Astrocyte of the hippocampus (primary cell): ENCODE measurements at regions not wholly inside any gene's neighbourhood (a gene's known extent, or its start where the extent isn't known, plus 50 kb on each side); places are given as distances from the start of the nearest gene placed in this dataset.
"Not testable (repeated sequence)": the region's sequence is repeated elsewhere in the genome, so short reads cannot be mapped to it uniquely, and the experiment has no call there.

Experiments used
- DNase-seq: peaks from one replicate; pipeline ENCODE4 v3.0.0; 2011; ENCODE audit warnings: low read depth, low spot score

DNA sequence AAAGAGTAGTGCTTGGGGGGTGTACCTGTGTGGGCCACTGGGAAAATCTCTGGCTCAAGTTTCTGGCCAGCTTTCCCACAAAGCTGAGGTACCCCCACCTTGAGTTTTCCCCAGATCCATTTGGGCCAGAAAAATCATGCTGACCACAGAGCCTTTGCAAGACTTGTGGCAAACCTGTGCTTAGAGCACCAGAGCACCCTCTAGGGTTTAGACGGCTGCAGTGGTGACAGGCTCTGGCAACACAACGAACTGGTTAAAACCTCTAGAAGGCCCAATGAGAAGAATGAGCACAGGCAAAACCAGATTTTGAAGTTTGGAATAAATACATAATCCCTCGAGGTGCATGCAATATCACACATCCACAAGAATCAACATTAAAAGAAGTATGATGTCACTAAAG, 290.7 kb upstream of the FOLH1 start:
- DNase-seq: no peak

DNA sequence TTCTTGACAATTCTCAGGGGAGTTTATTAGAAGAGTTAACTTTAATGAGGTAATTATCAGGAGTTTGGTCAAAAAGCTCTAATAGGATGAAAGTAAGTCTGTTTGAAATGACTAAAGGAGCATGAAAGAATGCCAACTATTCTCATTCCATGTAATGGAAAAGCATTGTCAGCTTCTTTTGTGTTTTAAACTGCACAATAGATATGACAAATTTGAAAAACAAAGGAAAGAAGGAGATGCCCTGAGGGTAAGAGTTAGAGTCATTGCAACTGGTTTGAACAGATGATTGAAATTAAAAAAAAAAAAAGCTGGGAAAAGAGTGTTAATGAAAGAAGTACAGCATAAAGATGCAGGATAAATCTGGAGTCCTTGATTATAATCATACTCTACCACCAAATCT, 296.8 kb upstream of the FOLH1 start:
- no peak for DNase-seq

DNA sequence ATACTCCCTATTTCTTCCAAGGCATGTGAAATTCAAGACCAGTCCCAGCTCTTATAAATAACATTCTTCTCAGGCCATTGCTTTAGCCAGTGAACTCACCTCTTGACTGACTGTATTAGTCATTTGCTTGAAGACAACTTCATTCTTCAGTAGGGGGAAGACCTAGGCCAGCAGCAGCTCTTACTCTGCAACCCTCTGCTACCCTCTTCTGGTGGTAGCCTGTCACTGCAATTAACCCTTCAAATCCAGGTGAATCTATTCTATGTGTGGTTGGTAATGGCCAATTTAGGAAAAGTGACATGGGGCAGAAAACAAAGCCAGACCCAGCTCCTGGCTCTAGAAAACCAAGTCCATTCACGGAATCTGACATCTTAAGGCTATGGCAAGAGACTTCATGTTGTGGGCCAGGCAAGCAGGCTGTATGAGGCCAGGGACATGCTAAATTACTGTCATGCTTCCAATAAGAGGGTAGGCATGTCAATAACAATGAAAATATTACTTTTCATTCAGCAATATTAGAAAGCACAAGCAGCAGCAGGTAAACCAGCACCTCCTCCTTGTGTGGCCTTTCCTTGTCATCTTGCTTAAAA, 317.9 kb upstream of the FOLH1 start:
- DNase-seq: peak; percentile 30

DNA sequence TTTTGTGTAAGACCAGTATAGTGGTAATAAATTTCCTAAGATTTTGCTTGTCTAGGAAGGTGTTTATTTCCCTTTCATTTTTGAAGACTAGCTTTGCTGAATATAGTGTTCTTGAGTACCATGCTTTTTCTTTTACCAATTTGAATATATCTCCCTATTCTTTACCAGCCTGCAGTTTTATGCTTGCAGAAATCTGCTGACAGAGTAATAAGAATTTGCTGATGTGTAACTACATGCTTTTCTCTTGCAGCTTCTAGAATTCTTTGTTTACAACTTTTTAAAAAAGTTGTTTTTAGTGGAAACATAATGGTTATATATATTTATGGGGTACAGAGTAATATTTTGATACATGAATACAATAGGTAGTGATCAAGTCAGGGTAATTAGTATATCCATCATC, 324.8 kb upstream of the FOLH1 start:
- DNase-seq: no peak

DNA sequence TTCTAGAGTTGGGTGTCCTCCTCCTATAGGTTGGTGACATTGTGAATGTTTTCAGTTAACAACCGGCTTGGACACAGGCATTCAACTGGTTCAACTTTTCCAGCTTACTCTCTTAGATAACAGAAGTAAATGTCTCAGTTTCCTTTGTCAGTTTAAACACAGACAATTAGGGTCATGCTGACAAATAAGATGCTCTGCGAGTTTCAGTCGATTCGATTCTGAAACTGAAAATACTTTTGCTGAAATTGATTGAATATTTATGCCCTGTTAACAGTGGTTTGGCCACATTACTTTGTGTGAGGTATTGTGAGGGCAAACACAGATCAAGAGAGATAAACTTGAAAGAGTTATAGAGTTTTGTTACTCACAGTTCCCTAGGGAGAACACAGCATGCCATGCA, 330.5 kb upstream of the FOLH1 start:
- DNase-seq: not testable (repeated sequence)

DNA sequence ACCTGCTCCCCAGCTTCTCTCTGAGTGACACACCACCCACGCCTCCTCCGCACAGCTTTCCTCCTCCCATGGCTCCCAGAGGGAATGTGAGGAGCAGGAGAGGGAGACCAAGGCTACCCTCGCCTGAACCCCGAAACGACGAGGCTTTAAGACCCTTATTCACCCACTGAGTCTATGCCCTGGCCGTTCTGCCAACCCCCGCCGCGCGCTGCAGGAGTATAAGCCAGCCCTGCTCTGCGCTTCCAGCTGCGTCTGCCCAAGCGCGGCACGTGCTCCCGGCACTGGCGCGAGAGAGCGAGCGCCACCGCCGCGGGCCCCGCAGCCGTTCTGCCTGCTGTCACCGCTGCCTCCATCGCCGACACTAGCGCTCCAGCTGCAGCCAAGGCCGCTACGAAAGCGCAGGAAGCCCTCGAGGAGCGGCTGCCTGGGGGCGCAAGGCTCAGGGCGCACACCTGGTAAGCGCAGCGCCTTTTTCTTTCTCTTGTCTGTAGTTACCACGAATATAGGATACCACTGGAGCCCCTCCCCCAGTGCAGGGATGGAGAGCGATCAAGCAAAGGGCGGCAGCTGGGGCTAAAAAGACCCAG, 350.0 kb upstream of the FOLH1 start:
- DNase-seq: not testable (repeated sequence)

DNA sequence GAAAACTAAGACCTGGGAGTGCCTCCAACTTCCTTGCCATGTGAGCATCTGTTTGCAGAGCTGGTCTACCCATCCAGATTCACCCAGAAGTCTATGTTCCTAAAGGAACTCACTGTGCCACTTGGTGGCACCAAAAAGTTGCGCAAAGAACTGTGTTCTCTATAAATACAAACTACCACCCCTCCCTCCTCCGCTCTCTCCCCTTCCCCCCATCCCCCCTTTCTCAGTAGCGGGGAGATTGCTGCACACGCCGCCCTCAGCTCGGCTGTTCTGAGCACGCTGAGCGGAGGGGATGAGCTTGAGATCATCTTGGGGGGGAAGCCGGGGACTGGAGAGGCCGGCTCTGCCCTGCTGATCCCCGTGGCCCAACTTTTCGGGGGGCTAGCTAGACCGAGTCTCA, 352.2 kb upstream of the FOLH1 start:
- DNase-seq: not testable (repeated sequence)

DNA sequence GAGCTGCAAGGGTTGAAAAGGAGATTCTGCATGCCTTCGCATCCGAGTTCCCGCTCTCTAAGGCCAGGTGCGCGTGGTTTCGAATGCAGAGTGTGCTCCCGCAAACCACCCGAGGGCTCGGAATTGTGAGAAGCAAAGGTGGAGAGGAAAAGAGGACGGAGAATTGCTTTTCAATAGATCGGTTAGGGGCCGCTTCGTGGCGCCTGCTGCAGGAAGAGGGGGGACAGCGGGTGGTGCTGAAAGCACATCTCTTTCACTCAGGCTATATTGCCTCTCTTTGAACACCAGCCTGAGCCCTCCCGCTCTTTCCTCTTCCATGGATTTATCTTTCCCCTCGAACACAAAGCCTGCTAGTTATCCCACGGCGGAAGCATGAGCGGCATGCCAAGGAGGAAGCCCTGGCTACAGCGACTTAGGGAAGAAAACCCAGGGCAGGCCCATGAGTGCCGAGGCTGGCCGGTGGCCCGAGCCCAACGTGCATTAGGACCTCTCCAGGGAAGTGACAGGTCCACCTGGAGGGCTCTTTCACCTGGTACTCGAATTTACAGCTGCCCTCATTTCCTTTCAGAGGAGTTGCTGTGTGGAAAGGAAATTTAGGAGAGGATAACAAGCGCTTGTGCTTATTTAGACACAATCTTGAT, 353.0 kb upstream of the FOLH1 start:
- DNase-seq: not testable (repeated sequence)

DNA sequence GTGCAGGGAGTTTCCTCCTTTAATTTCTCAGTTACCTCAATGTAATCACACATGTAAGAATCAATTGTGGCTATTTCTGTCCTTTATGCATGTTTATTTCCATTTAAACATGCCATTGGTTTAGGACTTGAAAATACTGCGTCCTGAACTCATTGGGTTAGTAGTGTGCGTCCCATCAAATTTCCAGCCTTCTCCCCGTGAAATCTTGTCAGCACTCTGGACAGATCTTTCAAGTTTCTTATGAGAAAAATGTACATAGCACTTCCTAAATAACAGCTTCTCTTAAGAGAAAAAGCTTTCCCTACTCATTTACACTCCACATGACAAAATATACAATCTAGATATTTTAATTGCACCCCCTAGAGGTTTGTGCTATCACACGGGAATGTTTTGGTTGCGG, 353.9 kb upstream of the FOLH1 start:
- DNase-seq: not testable (repeated sequence)

DNA sequence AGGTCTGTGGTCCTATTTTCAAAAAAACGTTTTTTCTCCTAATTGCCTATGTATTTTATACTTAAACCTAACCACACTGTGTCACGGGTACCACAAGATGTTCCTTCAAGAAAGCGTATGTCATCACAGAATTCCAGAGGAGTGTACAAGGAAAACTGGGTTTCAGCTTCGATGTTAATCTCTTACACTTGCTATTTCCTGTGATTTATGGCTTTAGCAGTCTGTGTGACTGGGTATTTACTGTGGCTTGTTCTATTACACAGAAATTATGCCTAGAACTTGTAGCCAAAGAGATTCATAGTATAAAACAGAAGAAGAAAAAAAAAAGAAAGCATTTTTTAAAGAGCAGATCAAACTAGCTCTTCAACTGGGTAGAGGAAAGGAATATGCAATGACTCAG, 371.1 kb upstream of the FOLH1 start:
- DNase-seq: not testable (repeated sequence)

DNA sequence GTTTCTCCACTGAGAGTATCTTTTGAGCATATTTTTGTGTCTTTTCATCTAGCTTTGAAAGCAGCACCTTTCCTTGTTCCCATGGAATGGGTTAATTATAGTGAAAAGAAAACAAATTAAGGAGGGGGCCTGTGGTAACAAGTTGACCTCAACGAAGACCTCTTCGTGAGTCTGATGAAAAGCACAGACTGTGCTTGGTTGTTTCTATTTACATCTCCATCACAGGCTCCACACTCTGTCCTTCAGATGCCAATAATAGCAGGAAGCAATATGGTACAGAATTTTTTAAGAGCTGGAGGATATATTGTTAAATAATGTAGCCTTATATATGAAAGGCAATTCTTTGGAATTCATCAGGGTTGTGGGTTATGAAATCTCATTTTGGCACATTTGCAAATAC, 366.7 kb upstream of the OR4C13 start:
- not testable (repeated sequence) for DNase-seq

DNA sequence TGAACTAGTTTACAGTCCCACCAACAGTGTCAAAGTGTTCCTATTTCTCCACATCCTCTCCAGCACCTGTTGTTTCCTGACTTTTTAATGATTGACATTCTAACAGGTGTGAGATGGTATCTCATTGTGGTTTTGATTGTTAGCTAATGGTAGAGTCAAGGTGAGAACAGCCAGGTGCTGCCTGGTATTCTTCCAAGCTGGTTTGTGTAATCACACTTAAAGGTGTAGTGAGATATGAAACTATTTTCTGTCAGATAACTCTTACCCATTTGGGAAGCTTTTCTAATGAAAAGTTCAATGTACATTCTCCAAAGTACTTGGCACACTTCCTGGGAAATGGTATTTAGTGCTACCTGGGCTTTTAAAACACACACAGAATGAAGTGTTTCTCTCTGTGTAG, 343.3 kb upstream of the OR4C13 start:
- not testable (repeated sequence) for DNase-seq

DNA sequence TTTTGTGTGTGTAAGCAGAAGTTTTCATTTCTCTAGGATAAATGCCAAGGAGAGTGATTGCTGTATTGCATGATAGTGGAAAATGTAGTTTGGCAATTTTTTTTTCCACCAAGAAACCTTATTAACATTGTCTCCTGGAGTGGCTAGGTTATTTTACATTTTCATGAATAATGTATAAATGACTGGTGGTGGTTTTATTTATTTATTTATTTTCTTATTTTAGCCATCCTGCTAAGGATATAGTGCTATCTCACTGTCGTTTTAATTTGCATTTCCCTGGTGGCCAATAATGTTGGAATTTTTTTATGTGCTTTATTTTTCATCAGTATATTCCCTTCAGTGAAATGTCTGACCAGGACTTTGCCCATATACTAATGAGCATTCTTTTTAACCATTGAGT, 328.3 kb upstream of the OR4C13 start:
- not testable (repeated sequence) for DNase-seq

DNA sequence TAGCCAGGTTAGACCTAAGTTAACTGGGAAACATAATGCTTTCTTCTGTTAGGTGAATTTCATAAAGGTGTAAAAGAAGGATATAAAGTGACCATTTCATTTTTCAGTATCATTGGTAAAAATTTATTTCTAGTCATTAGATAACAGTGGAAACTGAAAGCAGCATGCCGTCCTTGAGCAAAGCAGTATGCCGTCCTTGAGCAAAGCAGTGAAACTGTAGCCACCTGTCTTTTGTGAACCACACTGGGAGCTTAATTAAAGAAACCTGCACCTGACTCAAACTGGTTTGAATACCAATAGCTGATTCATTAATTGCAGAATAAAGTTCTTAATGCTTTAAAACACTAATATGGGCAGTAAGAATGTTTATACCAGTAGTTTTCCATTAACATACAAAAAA, 281.5 kb upstream of the OR4C13 start:
- not testable (repeated sequence) for DNase-seq

DNA sequence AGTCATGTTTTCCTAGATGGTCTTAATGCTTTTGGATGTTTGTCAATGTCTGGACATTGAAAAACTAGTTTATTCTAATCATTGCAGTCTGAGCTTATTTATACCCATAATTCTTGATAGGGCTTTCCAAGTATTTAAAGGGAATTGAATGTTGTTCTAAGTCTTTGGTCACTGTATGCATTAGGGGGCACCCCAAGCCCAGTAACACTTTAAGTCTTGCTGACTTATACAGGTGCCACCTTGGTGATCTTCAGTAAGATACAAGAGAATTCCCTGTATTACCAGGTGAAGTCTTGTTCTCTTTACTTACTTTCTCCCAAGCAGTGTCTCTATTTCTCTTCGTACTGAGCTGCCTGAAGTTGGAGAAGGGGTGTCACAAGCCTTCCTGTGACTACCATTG, 250.1 kb upstream of the OR4C13 start:
- not testable (repeated sequence) for DNase-seq

DNA sequence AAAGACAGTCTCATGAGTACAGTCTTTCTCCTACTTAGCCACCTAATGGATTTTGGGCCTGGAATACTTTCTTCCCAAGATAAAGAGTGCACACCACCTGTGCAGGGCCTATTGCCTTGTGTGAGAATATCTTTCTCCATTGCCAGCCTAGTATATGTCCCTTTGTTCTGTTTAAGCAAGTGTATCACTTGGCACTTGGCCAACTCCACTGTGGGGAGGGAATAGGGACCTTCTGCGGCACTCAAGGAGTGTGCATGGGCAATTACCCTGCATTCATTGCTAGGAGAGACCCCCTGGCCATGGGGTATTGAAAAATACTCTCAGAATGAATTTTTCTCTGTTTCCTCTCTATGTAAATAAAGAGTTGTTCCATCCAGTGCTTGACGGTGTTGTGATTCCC, 201.7 kb upstream of the OR4C13 start:
- DNase-seq: not testable (repeated sequence)

DNA sequence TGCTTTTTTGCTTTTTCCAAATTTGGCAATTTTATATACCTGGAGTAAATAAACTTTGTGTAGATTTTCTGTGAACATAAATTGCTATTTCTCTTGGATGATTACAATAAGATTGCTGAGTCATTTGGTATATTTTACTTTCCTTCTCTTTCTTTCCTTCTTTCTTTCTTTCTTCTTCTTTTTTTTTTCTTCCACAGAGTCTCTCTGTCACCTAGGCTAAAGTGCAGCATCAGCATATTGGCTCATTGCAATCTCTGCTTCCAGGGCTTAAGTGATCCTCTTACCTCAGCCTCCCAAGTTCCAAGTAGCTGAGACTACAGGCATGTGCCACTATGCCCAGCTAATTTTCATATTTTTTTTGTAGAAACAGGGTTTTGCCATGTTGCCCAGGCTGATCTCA, 201.2 kb upstream of the OR4C13 start:
- DNase-seq: not testable (repeated sequence)

DNA sequence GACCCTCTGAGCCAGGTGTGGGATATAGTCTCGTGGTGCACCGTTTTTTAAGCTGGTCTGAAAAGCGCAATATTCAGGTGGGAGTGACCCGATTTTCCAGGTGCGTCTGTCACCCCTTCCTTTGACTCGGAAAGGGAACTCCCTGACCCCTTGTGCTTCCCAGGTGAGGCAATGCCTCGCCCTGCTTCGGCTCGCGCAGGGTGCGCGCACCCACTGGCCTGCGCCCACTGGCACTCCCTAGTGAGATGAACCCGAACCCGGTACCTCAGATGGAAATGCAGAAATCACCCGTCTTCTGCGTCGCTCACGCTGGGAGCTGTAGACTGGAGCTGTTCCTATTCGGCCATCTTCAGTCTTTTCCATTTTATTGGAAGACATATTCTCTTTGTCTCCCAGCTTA, 171.4 kb upstream of the OR4C13 start:
- not testable (repeated sequence) for DNase-seq

DNA sequence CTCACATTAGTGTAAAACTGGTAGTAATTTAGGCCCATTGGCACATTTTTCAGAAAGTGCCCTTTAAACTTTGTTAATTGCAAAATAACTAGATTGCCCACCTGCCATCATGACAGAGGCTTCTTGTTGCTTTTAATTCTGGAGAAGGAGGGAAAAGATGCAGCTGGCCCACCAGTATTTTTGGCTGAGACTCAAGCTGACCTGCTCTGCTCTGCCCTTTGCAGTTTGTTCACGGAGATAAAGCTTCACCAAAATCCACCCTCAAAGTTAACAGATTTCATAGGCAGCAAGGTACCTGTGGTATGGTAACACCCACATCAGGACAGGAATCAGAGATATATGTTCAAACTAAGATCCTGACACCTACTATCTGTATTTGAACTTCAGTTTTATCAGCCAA, 170.2 kb upstream of the OR4C13 start:
- not testable (repeated sequence) for DNase-seq

DNA sequence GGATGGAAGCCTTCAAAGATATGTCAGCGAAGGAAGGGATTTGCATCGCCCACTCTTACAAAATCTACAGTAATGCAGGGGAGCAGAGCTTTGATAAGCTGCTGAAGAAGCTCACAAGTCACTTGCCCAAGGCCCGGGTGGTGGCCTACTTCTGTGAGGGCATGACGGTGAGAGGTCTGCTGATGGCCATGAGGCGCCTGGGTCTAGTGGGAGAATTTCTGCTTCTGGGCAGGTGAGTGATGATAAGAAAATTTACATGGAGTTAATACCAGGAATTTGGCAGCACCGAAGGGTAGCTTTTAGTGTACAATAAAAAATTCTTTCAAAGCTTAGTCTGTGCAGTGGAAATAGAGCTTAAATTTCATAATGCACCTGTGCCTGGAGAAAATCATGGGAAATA, 168.3 kb upstream of the OR4C13 start:
- DNase-seq: not testable (repeated sequence)

DNA sequence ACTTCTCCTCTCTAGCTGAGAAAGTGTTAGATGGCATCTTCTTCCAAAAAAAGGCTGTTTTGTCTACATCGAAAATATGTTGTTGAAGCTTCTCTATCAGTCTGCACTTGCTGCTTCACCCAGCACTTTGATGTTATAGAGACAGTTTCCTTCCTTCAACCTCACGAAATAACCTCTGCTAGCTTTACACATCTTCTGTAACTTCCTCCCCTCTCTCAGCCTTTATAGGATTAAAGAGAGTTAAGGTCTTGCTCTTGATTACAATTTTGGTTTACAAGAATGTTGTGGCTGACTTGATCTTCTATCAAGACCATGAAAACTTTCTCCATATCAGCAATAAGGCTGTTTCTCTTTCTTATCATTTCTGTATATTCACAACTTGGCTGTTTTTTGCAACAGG, 162.4 kb upstream of the OR4C13 start:
- not testable (repeated sequence) for DNase-seq

DNA sequence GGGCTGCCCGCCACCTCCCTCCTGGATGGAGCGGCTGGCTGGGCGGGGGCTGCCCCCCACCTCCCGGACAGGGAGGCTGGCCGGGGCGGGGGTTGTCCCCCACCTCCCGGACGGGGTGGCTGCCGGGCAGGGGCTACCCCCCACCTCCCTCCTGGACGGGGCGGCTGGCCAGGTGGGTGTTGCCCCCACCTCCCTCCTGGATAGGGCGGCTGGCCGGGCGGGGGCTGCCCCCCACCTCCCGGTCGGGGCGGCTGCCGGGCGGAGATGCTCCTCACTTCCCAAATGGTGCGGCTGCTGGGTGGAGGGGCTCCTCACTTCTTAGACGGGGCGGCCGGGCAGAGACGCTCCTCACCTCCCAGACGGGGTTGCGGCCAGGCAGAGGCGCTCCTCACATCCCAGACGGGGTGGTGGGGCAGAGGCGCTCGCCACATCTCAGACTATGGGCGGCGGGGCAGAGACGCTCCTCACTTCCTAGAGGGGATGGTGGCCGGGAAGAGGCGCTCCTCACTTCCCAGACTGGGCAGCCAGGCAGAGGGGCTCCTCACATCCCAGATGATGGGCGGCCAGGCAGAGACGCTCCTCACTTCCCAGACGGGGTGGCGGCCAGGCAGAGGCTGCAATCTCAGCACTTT, 153.9 kb upstream of the OR4C13 start:
- DNase-seq: not testable (repeated sequence)
